ENCODE measurements at regions not wholly inside any gene's neighbourhood (a gene's known extent, or its start where the extent isn't known, plus 50 kb on each side); places are given as distances from the start of the nearest gene placed in this dataset.

DNA sequence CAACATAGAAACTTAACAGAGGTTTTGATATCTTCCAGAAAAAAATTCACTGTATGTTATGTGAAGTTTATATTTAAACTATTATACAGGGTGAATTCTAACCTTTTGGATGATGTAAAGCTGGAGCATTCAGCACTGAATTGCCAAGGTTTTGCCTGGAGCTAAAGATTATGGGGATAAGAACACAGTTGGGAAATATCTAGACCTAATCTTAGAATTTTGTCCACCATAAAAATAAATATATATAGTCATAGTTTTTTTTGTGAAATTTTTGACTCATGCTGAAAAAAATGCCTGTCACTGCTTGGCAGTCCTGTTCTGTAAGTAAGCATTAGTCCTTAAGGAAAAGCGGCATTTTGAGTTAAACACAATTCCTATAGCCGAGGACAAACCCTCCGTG is 339.3 kb upstream of the TMEFF2 start (continued):
- TF ChIP-seq, protein P1, sequence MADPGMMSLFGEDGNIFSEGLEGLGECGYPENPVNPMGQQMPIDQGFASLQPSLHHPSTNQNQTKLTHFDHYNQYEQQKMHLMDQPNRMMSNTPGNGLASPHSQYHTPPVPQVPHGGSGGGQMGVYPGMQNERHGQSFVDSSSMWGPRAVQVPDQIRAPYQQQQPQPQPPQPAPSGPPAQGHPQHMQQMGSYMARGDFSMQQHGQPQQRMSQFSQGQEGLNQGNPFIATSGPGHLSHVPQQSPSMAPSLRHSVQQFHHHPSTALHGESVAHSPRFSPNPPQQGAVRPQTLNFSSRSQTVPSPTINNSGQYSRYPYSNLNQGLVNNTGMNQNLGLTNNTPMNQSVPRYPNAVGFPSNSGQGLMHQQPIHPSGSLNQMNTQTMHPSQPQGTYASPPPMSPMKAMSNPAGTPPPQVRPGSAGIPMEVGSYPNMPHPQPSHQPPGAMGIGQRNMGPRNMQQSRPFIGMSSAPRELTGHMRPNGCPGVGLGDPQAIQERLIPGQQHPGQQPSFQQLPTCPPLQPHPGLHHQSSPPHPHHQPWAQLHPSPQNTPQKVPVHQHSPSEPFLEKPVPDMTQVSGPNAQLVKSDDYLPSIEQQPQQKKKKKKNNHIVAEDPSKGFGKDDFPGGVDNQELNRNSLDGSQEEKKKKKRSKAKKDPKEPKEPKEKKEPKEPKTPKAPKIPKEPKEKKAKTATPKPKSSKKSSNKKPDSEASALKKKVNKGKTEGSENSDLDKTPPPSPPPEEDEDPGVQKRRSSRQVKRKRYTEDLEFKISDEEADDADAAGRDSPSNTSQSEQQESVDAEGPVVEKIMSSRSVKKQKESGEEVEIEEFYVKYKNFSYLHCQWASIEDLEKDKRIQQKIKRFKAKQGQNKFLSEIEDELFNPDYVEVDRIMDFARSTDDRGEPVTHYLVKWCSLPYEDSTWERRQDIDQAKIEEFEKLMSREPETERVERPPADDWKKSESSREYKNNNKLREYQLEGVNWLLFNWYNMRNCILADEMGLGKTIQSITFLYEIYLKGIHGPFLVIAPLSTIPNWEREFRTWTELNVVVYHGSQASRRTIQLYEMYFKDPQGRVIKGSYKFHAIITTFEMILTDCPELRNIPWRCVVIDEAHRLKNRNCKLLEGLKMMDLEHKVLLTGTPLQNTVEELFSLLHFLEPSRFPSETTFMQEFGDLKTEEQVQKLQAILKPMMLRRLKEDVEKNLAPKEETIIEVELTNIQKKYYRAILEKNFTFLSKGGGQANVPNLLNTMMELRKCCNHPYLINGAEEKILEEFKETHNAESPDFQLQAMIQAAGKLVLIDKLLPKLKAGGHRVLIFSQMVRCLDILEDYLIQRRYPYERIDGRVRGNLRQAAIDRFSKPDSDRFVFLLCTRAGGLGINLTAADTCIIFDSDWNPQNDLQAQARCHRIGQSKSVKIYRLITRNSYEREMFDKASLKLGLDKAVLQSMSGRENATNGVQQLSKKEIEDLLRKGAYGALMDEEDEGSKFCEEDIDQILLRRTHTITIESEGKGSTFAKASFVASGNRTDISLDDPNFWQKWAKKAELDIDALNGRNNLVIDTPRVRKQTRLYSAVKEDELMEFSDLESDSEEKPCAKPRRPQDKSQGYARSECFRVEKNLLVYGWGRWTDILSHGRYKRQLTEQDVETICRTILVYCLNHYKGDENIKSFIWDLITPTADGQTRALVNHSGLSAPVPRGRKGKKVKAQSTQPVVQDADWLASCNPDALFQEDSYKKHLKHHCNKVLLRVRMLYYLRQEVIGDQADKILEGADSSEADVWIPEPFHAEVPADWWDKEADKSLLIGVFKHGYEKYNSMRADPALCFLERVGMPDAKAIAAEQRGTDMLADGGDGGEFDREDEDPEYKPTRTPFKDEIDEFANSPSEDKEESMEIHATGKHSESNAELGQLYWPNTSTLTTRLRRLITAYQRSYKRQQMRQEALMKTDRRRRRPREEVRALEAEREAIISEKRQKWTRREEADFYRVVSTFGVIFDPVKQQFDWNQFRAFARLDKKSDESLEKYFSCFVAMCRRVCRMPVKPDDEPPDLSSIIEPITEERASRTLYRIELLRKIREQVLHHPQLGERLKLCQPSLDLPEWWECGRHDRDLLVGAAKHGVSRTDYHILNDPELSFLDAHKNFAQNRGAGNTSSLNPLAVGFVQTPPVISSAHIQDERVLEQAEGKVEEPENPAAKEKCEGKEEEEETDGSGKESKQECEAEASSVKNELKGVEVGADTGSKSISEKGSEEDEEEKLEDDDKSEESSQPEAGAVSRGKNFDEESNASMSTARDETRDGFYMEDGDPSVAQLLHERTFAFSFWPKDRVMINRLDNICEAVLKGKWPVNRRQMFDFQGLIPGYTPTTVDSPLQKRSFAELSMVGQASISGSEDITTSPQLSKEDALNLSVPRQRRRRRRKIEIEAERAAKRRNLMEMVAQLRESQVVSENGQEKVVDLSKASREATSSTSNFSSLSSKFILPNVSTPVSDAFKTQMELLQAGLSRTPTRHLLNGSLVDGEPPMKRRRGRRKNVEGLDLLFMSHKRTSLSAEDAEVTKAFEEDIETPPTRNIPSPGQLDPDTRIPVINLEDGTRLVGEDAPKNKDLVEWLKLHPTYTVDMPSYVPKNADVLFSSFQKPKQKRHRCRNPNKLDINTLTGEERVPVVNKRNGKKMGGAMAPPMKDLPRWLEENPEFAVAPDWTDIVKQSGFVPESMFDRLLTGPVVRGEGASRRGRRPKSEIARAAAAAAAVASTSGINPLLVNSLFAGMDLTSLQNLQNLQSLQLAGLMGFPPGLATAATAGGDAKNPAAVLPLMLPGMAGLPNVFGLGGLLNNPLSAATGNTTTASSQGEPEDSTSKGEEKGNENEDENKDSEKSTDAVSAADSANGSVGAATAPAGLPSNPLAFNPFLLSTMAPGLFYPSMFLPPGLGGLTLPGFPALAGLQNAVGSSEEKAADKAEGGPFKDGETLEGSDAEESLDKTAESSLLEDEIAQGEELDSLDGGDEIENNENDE (IDR thresholded peaks at IDR 0.05; ENCODE audit: insufficient replicate concordance, low read length), result no peak
- no peak for TF ChIP-seq TAF7 (optimal IDR thresholded peaks at IDR 0.05; ENCODE audit: borderline replicate concordance, low read depth, low read length)
- no peak for TF ChIP-seq FOSL1 (IDR thresholded peaks at IDR 0.05; ENCODE audit: insufficient read depth, low read depth, low read length)
- TF ChIP-seq CTBP2 (IDR thresholded peaks at IDR 0.05; ENCODE audit: borderline replicate concordance, insufficient read depth, insufficient read length, low read length), result no peak
- no peak for TF ChIP-seq SRF (IDR thresholded peaks at IDR 0.05; ENCODE audit: low read depth, low read length)
- no peak for TF ChIP-seq RXRA (IDR thresholded peaks at IDR 0.05; ENCODE audit: insufficient read depth, low read depth, low read length)
- TF ChIP-seq HDAC6 (IDR thresholded peaks at IDR 0.05; ENCODE audit: low read depth, low read length), result no peak
- no peak for TF ChIP-seq POLR2AphosphoS5 (IDR thresholded peaks at IDR 0.05; ENCODE audit: low read depth, low read length)
- no peak for TF ChIP-seq KDM5A (IDR thresholded peaks at IDR 0.05; ENCODE audit: low read length)
- TF ChIP-seq BACH1 (IDR thresholded peaks at IDR 0.05; ENCODE audit: low read length), result no peak
